ENCODE measurements at regions not wholly inside any gene's neighbourhood (a gene's known extent, or its start where the extent isn't known, plus 50 kb on each side); places are given as distances from the start of the nearest gene placed in this dataset.
"Not testable (repeated sequence)": the region's sequence is repeated elsewhere in the genome, so short reads cannot be mapped to it uniquely, and the experiment has no call there.

- H3K27ac Mint-ChIP-seq: peak overlapping the region in 1 of 3 donors; percentile 10
- no peaks in the 10 kb centered on the region for H3K4me1 Mint-ChIP-seq
- no peaks in the 10 kb centered on the region for H3K36me3 Mint-ChIP-seq
- no peaks in the 10 kb centered on the region for H3K27me3 Mint-ChIP-seq
- H3K4me3 Mint-ChIP-seq: no peak overlapping the region
- H3K9me3 Mint-ChIP-seq: peaks cover 0 to 1% (median under 1%) of the 10 kb centered on the region in 3 donors
These were observed 263.5 kb downstream of the SETD4 start for GRCh38 chr21:35796844-35797243.

GRCh38 chr21:35794527-35794926, 265.8 kb downstream of the SETD4 start:
- not testable (repeated sequence) for H3K36me3 Mint-ChIP-seq, H3K4me1 Mint-ChIP-seq, H3K4me3 Mint-ChIP-seq, H3K9me3 Mint-ChIP-seq, H3K27ac Mint-ChIP-seq, H3K27me3 Mint-ChIP-seq

GRCh38 chr21:35792569-35793305, 267.6 kb downstream of the SETD4 start:
- H3K27me3 Mint-ChIP-seq: no peaks in the 10 kb centered on the region

GRCh38 chr21:35791541-35792325, 268.6 kb downstream of the SETD4 start:
- H3K4me1 Mint-ChIP-seq: no peaks in the 10 kb centered on the region
- peaks cover 0 to 8% (median 0%) of the 10 kb centered on the region in 3 donors for H3K9me3 Mint-ChIP-seq
- no peak overlapping the region for H3K27ac Mint-ChIP-seq
- no peaks in the 10 kb centered on the region for H3K36me3 Mint-ChIP-seq
- no peak overlapping the region for H3K4me3 Mint-ChIP-seq
- no peaks in the 10 kb centered on the region for H3K27me3 Mint-ChIP-seq

More at GRCh38 chr21:35792569-35793305, 267.6 kb downstream of the SETD4 start:
- no peak overlapping the region for H3K27ac Mint-ChIP-seq
- no peaks in the 10 kb centered on the region for H3K4me1 Mint-ChIP-seq
- no peaks in the 10 kb centered on the region for H3K36me3 Mint-ChIP-seq
- peaks cover 0 to 8% (median 0%) of the 10 kb centered on the region in 3 donors for H3K9me3 Mint-ChIP-seq
- H3K4me3 Mint-ChIP-seq: no peak overlapping the region

- Mint-ChIP-seq H3K27ac (no peak overlapping the region), H3K36me3 (peaks cover 2% of the 10 kb centered on the region), H3K4me1 (no peaks in the 10 kb centered on the region), H3K4me3 (no peak overlapping the region), H3K27me3 (peaks cover 13% of the 10 kb centered on the region), H3K9me3 (peaks cover 0 to 8% (median 5%) of the 10 kb centered on the region in 3 donors)
These were observed 276.6 kb downstream of the SETD4 start for GRCh38 chr21:35783721-35784120.

- Mint-ChIP-seq H3K36me3 (peaks cover 2% of the 10 kb centered on the region), H3K4me3 (no peak overlapping the region), H3K27me3 (peaks cover 18% of the 10 kb centered on the region), H3K4me1 (no peaks in the 10 kb centered on the region), H3K27ac (no peak overlapping the region), H3K9me3 (peaks cover 0 to 6% (median 5%) of the 10 kb centered on the region in 3 donors)
These were observed 277.7 kb downstream of the SETD4 start for GRCh38 chr21:35782667-35783066.

- peaks cover 2% of the 10 kb centered on the region for H3K36me3 Mint-ChIP-seq
- peaks cover 18% of the 10 kb centered on the region for H3K27me3 Mint-ChIP-seq
- H3K4me3 Mint-ChIP-seq: no peak overlapping the region
- H3K9me3 Mint-ChIP-seq: peaks cover 0 to 6% (median 4%) of the 10 kb centered on the region in 3 donors
- no peaks in the 10 kb centered on the region for H3K4me1 Mint-ChIP-seq
- no peak overlapping the region for H3K27ac Mint-ChIP-seq
These were observed 279.3 kb downstream of the SETD4 start for GRCh38 chr21:35780983-35781382.

- no peaks in the 10 kb centered on the region for H3K4me1 Mint-ChIP-seq
- peaks cover 16% of the 10 kb centered on the region for H3K27me3 Mint-ChIP-seq
- H3K36me3 Mint-ChIP-seq: peaks cover 2% of the 10 kb centered on the region
These were observed 280.4 kb downstream of the SETD4 start for GRCh38 chr21:35779690-35780570.

GRCh38 chr21:35779167-35779566, 281.2 kb downstream of the SETD4 start:
- Mint-ChIP-seq H3K27me3 (peaks cover 16% of the 10 kb centered on the region), H3K36me3 (no peaks in the 10 kb centered on the region), H3K4me3 (no peak overlapping the region), H3K4me1 (no peaks in the 10 kb centered on the region), H3K9me3 (peaks cover 0 to 2% (median 0%) of the 10 kb centered on the region in 3 donors), H3K27ac (peak overlapping the region in 1 of 3 donors; percentile 22)

More at GRCh38 chr21:35779690-35780570, 280.4 kb downstream of the SETD4 start:
- peak overlapping the region in 1 of 3 donors; percentile 22 for H3K27ac Mint-ChIP-seq
- no peak overlapping the region for H3K4me3 Mint-ChIP-seq
- peaks cover 0 to 2% (median 0%) of the 10 kb centered on the region in 3 donors for H3K9me3 Mint-ChIP-seq

GRCh38 chr21:35777081-35777480, 283.2 kb downstream of the SETD4 start:
- no peak overlapping the region for H3K4me3 Mint-ChIP-seq
- peaks cover 16% of the 10 kb centered on the region for H3K27me3 Mint-ChIP-seq
- no peaks in the 10 kb centered on the region for H3K36me3 Mint-ChIP-seq
- H3K4me1 Mint-ChIP-seq: no peaks in the 10 kb centered on the region
- H3K9me3 Mint-ChIP-seq: peaks cover 0 to 2% (median 0%) of the 10 kb centered on the region in 3 donors
- H3K27ac Mint-ChIP-seq: no peak overlapping the region

GRCh38 chr21:35775778-35776544, 284.4 kb downstream of the SETD4 start:
- no peaks in the 10 kb centered on the region for H3K36me3 Mint-ChIP-seq
- H3K4me1 Mint-ChIP-seq: no peaks in the 10 kb centered on the region
- H3K27me3 Mint-ChIP-seq: peaks cover 16% of the 10 kb centered on the region
- no peak overlapping the region for H3K27ac Mint-ChIP-seq
- no peak overlapping the region for H3K4me3 Mint-ChIP-seq
- peaks cover 0 to 2% (median 0%) of the 10 kb centered on the region in 3 donors for H3K9me3 Mint-ChIP-seq

GRCh38 chr21:35770101-35770945, 290.0 kb downstream of the SETD4 start:
- Mint-ChIP-seq H3K36me3 (no peaks in the 10 kb centered on the region), H3K27ac (no peak overlapping the region), H3K9me3 (no peaks in the 10 kb centered on the region), H3K27me3 (peaks cover 2% of the 10 kb centered on the region), H3K4me1 (peaks cover 0 to 2% (median 0%) of the 10 kb centered on the region in 3 donors), H3K4me3 (no peak overlapping the region)

GRCh38 chr21:35768187-35768586, 292.1 kb downstream of the SETD4 start:
- Mint-ChIP-seq H3K4me3 (no peak overlapping the region), H3K27ac (no peak overlapping the region), H3K27me3 (peaks cover 4% of the 10 kb centered on the region), H3K36me3 (no peaks in the 10 kb centered on the region), H3K4me1 (peaks cover 0 to 2% (median 0%) of the 10 kb centered on the region in 3 donors), H3K9me3 (peaks cover 0 to 2% (median 0%) of the 10 kb centered on the region in 3 donors)

Data from IgD-negative memory B cell (primary cell).